ENCODE measurements at regions not wholly inside any gene's neighbourhood (a gene's known extent, or its start where the extent isn't known, plus 50 kb on each side); places are given as distances from the start of the nearest gene placed in this dataset.

DNA sequence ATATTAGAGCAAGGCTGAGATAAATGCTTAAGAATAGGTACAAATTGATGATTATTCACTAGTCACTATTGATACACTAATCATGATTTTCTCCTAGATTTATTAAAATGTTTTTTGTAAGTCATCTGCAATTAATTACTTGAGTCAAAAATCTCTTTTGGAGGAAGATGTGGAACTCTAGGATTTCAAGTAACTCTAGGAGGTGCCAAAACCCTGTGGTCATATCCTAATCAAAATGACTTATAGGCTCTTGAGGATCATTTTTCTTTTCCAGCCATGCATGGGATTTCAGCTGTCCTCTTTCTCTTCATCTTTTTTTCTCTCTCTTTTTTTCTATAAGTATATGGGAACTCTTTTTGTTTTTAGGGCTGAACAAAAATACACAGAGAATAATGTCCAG is 141.8 kb upstream of the CD180 start:
- Histone ChIP-seq H3K4me3 (ENCODE audit: low read length) (no peak overlapping the region), H3K4me1 (ENCODE audit: control insufficient read depth, low read length) (no peaks in the 10 kb centered on the region), H3K36me3 (ENCODE audit: control insufficient read depth, low read length) (no peaks in the 10 kb centered on the region), H3K9me3 (ENCODE audit: control insufficient read depth, insufficient read depth, low read length) (no peaks in the 10 kb centered on the region), H3F3A (ENCODE audit: control insufficient read depth, insufficient read depth) (no peaks in the 10 kb centered on the region), H4K20me1 (ENCODE audit: control insufficient read depth, insufficient read depth, low read depth, low read length) (no peaks in the 10 kb centered on the region), H3K79me2 (ENCODE audit: control insufficient read depth, low read length) (no peaks in the 10 kb centered on the region), H3K9me2 (replicated peaks; ENCODE audit: control insufficient read depth, low read length) (no peaks in the 10 kb centered on the region), H3K27me3 (ENCODE audit: control insufficient read depth, low read length) (no peaks in the 10 kb centered on the region), H3K27ac (ENCODE audit: low read depth, low read length) (no peak overlapping the region), H3K4me2 (ENCODE audit: low read length) (no peak overlapping the region)
- TF ChIP-seq CTCF (IDR thresholded peaks at IDR 0.05; ENCODE audit: low read depth, low read length, poor library complexity, severe bottlenecking) (no peak), EZH2phosphoT487 (IDR thresholded peaks at IDR 0.05; ENCODE audit: borderline replicate concordance, low read length) (no peak)

DNA sequence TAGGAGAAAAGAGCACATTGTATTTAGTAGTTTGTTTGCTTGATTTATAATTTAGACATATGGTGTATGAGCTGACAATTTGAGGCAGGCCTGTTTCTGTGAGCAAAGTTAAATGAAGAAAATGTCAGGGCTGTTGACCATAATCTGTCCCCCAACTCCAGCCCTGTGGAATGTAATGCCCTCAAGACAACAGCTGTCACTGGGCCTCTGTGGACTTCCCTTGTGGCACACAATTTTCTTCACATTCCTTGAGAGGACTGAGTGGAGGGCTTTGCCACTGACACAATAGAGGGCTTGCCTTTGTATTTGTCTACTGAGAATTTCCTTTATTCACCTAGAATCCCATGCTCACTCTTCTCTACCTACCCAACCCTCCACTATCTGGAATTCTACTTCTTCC is 141.2 kb upstream of the CD180 start:
- H3F3A ChIP-seq (ENCODE audit: control insufficient read depth, insufficient read depth), result no peaks in the 10 kb centered on the region
- H3K79me2 ChIP-seq (ENCODE audit: control insufficient read depth, low read length), result no peaks in the 10 kb centered on the region
- H3K36me3 ChIP-seq (ENCODE audit: control insufficient read depth, low read length), result no peaks in the 10 kb centered on the region
- H3K4me3 ChIP-seq (ENCODE audit: low read length), result no peak overlapping the region
- TF ChIP-seq CTCF (IDR thresholded peaks at IDR 0.05; ENCODE audit: low read depth, low read length, poor library complexity, severe bottlenecking) (no peak), EZH2phosphoT487 (IDR thresholded peaks at IDR 0.05; ENCODE audit: borderline replicate concordance, low read length) (no peak)
- no peaks in the 10 kb centered on the region for H3K4me1 ChIP-seq (ENCODE audit: control insufficient read depth, low read length)
- no peak overlapping the region for H3K27ac ChIP-seq (ENCODE audit: low read depth, low read length)
- no peak overlapping the region for H3K4me2 ChIP-seq (ENCODE audit: low read length)
- no peaks in the 10 kb centered on the region for H3K27me3 ChIP-seq (ENCODE audit: control insufficient read depth, low read length)
- H4K20me1 ChIP-seq (ENCODE audit: control insufficient read depth, insufficient read depth, low read depth, low read length), result no peaks in the 10 kb centered on the region
- H3K9me3 ChIP-seq (ENCODE audit: control insufficient read depth, insufficient read depth, low read length), result no peaks in the 10 kb centered on the region
- no peaks in the 10 kb centered on the region for H3K9me2 ChIP-seq (replicated peaks; ENCODE audit: control insufficient read depth, low read length)

DNA sequence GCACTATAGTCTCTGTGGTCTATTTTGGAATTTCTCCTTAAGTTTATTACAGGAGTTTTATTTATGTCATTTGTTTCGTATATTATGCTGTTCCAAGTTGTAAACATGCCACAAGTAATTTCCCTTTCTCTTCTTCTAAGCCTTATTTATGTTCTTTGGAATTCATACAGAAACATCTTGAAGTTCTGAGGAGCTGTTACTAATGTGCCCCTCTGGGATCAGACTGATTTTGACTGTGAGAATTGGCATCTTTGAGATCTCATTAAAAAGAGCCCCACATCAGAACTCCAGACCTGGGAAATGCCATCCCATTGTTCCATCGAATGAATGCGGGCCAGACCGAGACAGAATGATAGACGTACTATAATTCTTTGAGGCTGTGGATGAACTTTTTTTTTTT is 138.8 kb upstream of the CD180 start:
- no peak for TF ChIP-seq EZH2phosphoT487 (IDR thresholded peaks at IDR 0.05; ENCODE audit: borderline replicate concordance, low read length)
- TF ChIP-seq CTCF (IDR thresholded peaks at IDR 0.05; ENCODE audit: low read depth, low read length, poor library complexity, severe bottlenecking), result no peak
- Histone ChIP-seq H3K27ac (ENCODE audit: low read depth, low read length) (no peak overlapping the region), H4K20me1 (ENCODE audit: control insufficient read depth, insufficient read depth, low read depth, low read length) (no peaks in the 10 kb centered on the region), H3K4me2 (ENCODE audit: low read length) (no peak overlapping the region), H3K4me1 (ENCODE audit: control insufficient read depth, low read length) (no peaks in the 10 kb centered on the region), H3K27me3 (ENCODE audit: control insufficient read depth, low read length) (no peaks in the 10 kb centered on the region), H3F3A (ENCODE audit: control insufficient read depth, insufficient read depth) (no peaks in the 10 kb centered on the region), H3K79me2 (ENCODE audit: control insufficient read depth, low read length) (no peaks in the 10 kb centered on the region), H3K9me2 (replicated peaks; ENCODE audit: control insufficient read depth, low read length) (no peaks in the 10 kb centered on the region), H3K9me3 (ENCODE audit: control insufficient read depth, insufficient read depth, low read length) (no peaks in the 10 kb centered on the region), H3K36me3 (ENCODE audit: control insufficient read depth, low read length) (no peaks in the 10 kb centered on the region), H3K4me3 (ENCODE audit: low read length) (no peak overlapping the region)

- H3K9me3 ChIP-seq (ENCODE audit: control insufficient read depth, insufficient read depth, low read length), result no peaks in the 10 kb centered on the region
- H3K27me3 ChIP-seq (ENCODE audit: control insufficient read depth, low read length), result no peaks in the 10 kb centered on the region
- no peaks in the 10 kb centered on the region for H3F3A ChIP-seq (ENCODE audit: control insufficient read depth, insufficient read depth)
- TF ChIP-seq CTCF (IDR thresholded peaks at IDR 0.05; ENCODE audit: low read depth, low read length, poor library complexity, severe bottlenecking) (no peak), EZH2phosphoT487 (IDR thresholded peaks at IDR 0.05; ENCODE audit: borderline replicate concordance, low read length) (no peak)
- H3K9me2 ChIP-seq (replicated peaks; ENCODE audit: control insufficient read depth, low read length), result no peaks in the 10 kb centered on the region
- H3K4me3 ChIP-seq (ENCODE audit: low read length), result no peak overlapping the region
- no peaks in the 10 kb centered on the region for H3K36me3 ChIP-seq (ENCODE audit: control insufficient read depth, low read length)
- no peak overlapping the region for H3K27ac ChIP-seq (ENCODE audit: low read depth, low read length)
- no peak overlapping the region for H3K4me2 ChIP-seq (ENCODE audit: low read length)
- H4K20me1 ChIP-seq (ENCODE audit: control insufficient read depth, insufficient read depth, low read depth, low read length), result no peaks in the 10 kb centered on the region
- no peaks in the 10 kb centered on the region for H3K4me1 ChIP-seq (ENCODE audit: control insufficient read depth, low read length)
- no peaks in the 10 kb centered on the region for H3K79me2 ChIP-seq (ENCODE audit: control insufficient read depth, low read length)
Observed at GRCh38 chr5:67334373-67334772, 137.8 kb upstream of the CD180 start.

Data from DOHH2 (cell line).